CD4-positive, alpha-beta T cell (primary cell): ENCODE measurements at regions not wholly inside any gene's neighbourhood (a gene's known extent, or its start where the extent isn't known, plus 50 kb on each side); places are given as distances from the start of the nearest gene placed in this dataset.

Experiments used
- ATAC-seq: fragments of 200-7000 bp; cut with Tn5 transposase; one replicate; pipeline ENCODE4 v1.10.0; 2022; ENCODE audit warnings: mild to moderate bottlenecking; ENCODE audit not compliant: poor library complexity
- CTCF ChIA-PET: fragments of 350-600 bp; sonication (Branson Sonifier 250); formaldehyde crosslinking; loops from one replicate; lab custom pipeline; 2021; ENCODE audit warnings: antibody characterized with exemption, inconsistent platforms; lab: Charles Lee
- POLR2A ChIA-PET: fragments of 350-600 bp; sonication (Branson Sonifier 250); formaldehyde crosslinking; loops from one replicate; lab custom pipeline; 2021; ENCODE audit warnings: antibody characterized with exemption, inconsistent platforms; lab: Charles Lee
- DNase-seq, 14 experiments: peaks; one replicate each; pipeline ENCODE4 v3.0.0-alpha.2; 2013 to 2020; ENCODE audit warnings: mixed read lengths in 2 of 14
- H3K27ac ChIP-seq, 2 donors: one replicate each; pipeline versions ENCODE4 v1.5.1 to v1.7.0; 2013; ENCODE audit warnings: low read length in 2 of 2, low read depth in 1 of 2, mild to moderate bottlenecking in 1 of 2
- H3K27me3 ChIP-seq, 2 experiments: 1 replicate in 1 of 2; 2 replicates in 1 of 2; pipeline versions ENCODE4 v1.6.1 to v1.7.0; 2013; ENCODE audit warnings: low read length in 2 of 2, control low read depth in 1 of 2, mild to moderate bottlenecking in 1 of 2, moderate library complexity in 1 of 2; ENCODE audit not compliant: insufficient read depth in 2 of 2, control insufficient read depth in 1 of 2
- H3K36me3 ChIP-seq: one replicate; pipeline ENCODE4 v1.6.1; 2013; ENCODE audit warnings: low read length, control low read depth; ENCODE audit not compliant: insufficient read depth
- H3K4me1 ChIP-seq: one replicate; pipeline ENCODE4 v1.6.1; 2013; ENCODE audit warnings: low read length, control low read depth; ENCODE audit not compliant: insufficient read depth
- H3K4me3 ChIP-seq: one replicate; pipeline ENCODE4 v1.5.1; 2013; ENCODE audit warnings: mild to moderate bottlenecking, low read length, moderate library complexity
- H3K9me3 ChIP-seq, 2 experiments: 1 replicate in 1 of 2; 2 replicates in 1 of 2; pipeline versions ENCODE4 v1.6.1 to v1.7.0; 2013; ENCODE audit warnings: low read length in 2 of 2, mild to moderate bottlenecking in 2 of 2, control low read depth in 1 of 2, moderate library complexity in 1 of 2; ENCODE audit not compliant: control insufficient read depth in 1 of 2, insufficient read depth in 1 of 2
- H3K27ac Mint-ChIP-seq: one replicate; pipeline ENCODE4 v1.8.0; 2020; ENCODE audit warnings: mixed read lengths
- H3K27me3 Mint-ChIP-seq: one replicate; pipeline ENCODE4 v1.8.0; 2021; ENCODE audit warnings: mixed read lengths
- H3K36me3 Mint-ChIP-seq: one replicate; pipeline ENCODE4 v1.8.0; 2021; ENCODE audit warnings: low read depth, mixed read lengths
- H3K4me1 Mint-ChIP-seq: one replicate; pipeline ENCODE4 v1.8.0; 2021; ENCODE audit warnings: low read depth, mixed read lengths
- H3K4me3 Mint-ChIP-seq: one replicate; pipeline ENCODE4 v1.8.0; 2020; ENCODE audit warnings: mild to moderate bottlenecking, mixed read lengths
- H3K9me3 Mint-ChIP-seq: one replicate; pipeline ENCODE4 v1.8.0; 2020; ENCODE audit warnings: mixed read lengths
- CTCF ChIP-seq: fragments of 200-600 bp; IDR thresholded peaks from one replicate; pipeline ENCODE4 v1.8.0; 2022; ENCODE audit warnings: antibody characterized with exemption, mild to moderate bottlenecking
- intact Hi-C, 2 experiments: fragments of 100-400 bp; cut with DNase I in 1 of 2; cut with micrococcal nuclease in 1 of 2; formaldehyde crosslinking; loops; one replicate each; pipeline versions ENCODE4 v1.15.1 to v1.9.0; 2023 to 2025; cut with DNase I, micrococcal nuclease

GRCh38 chr18:6498289-6498856, 83.7 kb upstream of the L3MBTL4 start:
- Histone ChIP-seq H3K36me3 (no peaks in the 10 kb centered on the region), H3K4me3 (no peak overlapping the region), H3K27me3 (no peaks in the 10 kb centered on the region), H3K9me3 (no peaks in the 10 kb centered on the region), H3K27ac (no peak overlapping the region), H3K4me1 (no peaks in the 10 kb centered on the region)
- intact Hi-C loops, result no loop called here
- ATAC-seq (no peak), DNase-seq (no peak)
- POLR2A ChIA-PET, result no interaction called here
- CTCF ChIA-PET, result no interaction called here
- peaks cover 6% of the 10 kb centered on the region for H3K9me3 Mint-ChIP-seq
- no peak for TF ChIP-seq CTCF
- H3K4me1 Mint-ChIP-seq, result no peaks in the 10 kb centered on the region
- no peak overlapping the region for H3K27ac Mint-ChIP-seq
- no peak overlapping the region for H3K4me3 Mint-ChIP-seq
- no peaks in the 10 kb centered on the region for H3K27me3 Mint-ChIP-seq
- H3K36me3 Mint-ChIP-seq, result no peaks in the 10 kb centered on the region

- Histone ChIP-seq H3K4me3 (no peak overlapping the region), H3K27ac (no peak overlapping the region), H3K36me3 (no peaks in the 10 kb centered on the region), H3K4me1 (no peaks in the 10 kb centered on the region), H3K27me3 (no peaks in the 10 kb centered on the region), H3K9me3 (no peaks in the 10 kb centered on the region)
- no peaks in the 10 kb centered on the region for H3K27me3 Mint-ChIP-seq
- H3K4me1 Mint-ChIP-seq, result no peaks in the 10 kb centered on the region
- no peak overlapping the region for H3K27ac Mint-ChIP-seq
- DNase-seq (no peak), ATAC-seq (no peak)
- ChIA-PET POLR2A (no interaction called here), CTCF (no interaction called here)
- TF ChIP-seq CTCF, result no peak
- H3K4me3 Mint-ChIP-seq, result no peak overlapping the region
- intact Hi-C loops, result no loop called here
- H3K9me3 Mint-ChIP-seq, result peaks cover 6% of the 10 kb centered on the region
- H3K36me3 Mint-ChIP-seq, result no peaks in the 10 kb centered on the region
These were observed 90.1 kb upstream of the L3MBTL4 start for GRCh38 chr18:6504605-6505497.

- H3K27ac Mint-ChIP-seq, result no peak overlapping the region
- DNase-seq (no peak), ATAC-seq (no peak)
- no peak overlapping the region for H3K27ac ChIP-seq
- no peaks in the 10 kb centered on the region for H3K36me3 ChIP-seq
- TF ChIP-seq CTCF, result no peak
- ChIA-PET CTCF (no interaction called here), POLR2A (no interaction called here)
- H3K27me3 ChIP-seq, result no peaks in the 10 kb centered on the region
- H3K9me3 Mint-ChIP-seq, result peaks cover 6% of the 10 kb centered on the region
- no peaks in the 10 kb centered on the region for H3K4me1 Mint-ChIP-seq
- H3K4me3 ChIP-seq, result no peak overlapping the region
- H3K4me3 Mint-ChIP-seq, result no peak overlapping the region
- intact Hi-C loops, result no loop called here
- H3K36me3 Mint-ChIP-seq, result no peaks in the 10 kb centered on the region
- peaks cover 0 to 3% of the 10 kb centered on the region in 2 experiments for H3K9me3 ChIP-seq
- no peaks in the 10 kb centered on the region for H3K4me1 ChIP-seq
- H3K27me3 Mint-ChIP-seq, result no peaks in the 10 kb centered on the region
These were observed 90.8 kb upstream of the L3MBTL4 start for GRCh38 chr18:6505498-6505875.
